Nucleus accumbens (tissue), 56 donors: ENCODE measurements at regions not wholly inside any gene's neighbourhood (a gene's known extent, or its start where the extent isn't known, plus 50 kb on each side); places are given as distances from the start of the nearest gene placed in this dataset.
"Not testable (repeated sequence)": the region's sequence is repeated elsewhere in the genome, so short reads cannot be mapped to it uniquely, and the experiment has no call there.

ENCODE experiments used
- DNase-seq, 56 donors: peaks; one replicate each; lab custom pipeline; 2025; lab: John Stamatoyannopoulos, UW

- DNase-seq = not testable (repeated sequence)
Observed at GRCh38 chr7:63748571-63749302, 249.9 kb upstream of the ZNF722 start.

- not testable (repeated sequence) for DNase-seq
Observed at GRCh38 chr7:63752446-63752845, 246.2 kb upstream of the ZNF722 start.

- DNase-seq = not testable (repeated sequence)
Observed at GRCh38 chr7:63753160-63753559, 245.5 kb upstream of the ZNF722 start.

GRCh38 chr7:63760202-63760601 lies 238.4 kb upstream of the ZNF722 start:
- not testable (repeated sequence) for DNase-seq

DNA sequence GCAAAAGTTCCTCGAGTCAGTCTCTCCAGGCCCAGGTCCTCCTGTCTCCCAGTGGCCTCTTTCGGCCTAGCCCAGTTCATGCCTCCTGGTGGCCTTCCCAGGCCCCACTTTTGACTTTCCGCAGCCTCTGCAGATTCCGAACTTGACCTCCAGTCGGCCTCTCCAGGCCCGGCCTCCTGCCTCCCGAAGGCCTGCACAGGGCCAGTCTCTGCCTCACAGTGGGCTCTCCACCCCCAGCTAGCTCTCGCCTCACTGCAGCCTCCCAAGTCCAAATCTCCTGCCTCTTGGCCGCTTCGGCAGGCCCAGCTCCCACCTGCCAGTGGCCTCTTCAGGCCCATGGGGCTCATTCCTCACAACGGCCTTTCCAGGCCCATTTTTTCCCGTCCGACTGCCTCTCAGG lies 233.1 kb upstream of the ZNF722 start:
- not testable (repeated sequence) for DNase-seq

DNA sequence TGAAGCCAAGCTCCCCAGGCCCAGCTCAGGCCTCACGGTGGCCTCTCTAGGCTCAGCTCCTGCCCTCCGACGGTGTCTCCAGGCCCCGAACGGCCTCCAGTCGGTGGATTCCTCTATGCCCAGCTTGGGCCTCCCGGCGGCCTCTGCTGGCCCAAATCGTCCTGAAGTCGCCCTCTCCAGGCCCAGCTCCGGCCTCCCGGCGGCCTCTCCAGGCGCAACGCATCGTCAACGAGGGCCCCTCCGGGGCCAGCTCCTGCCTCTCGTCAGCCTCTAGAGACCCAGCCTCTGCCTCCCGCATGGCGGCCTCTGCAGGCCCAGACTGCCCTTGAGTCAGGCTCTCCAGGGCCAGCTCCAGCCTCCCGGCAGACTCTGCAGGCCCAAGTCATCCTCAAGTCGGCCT lies 232.5 kb upstream of the ZNF722 start:
- DNase-seq = not testable (repeated sequence)

GRCh38 chr7:63770162-63770561 lies 228.5 kb upstream of the ZNF722 start:
- not testable (repeated sequence) for DNase-seq

DNA sequence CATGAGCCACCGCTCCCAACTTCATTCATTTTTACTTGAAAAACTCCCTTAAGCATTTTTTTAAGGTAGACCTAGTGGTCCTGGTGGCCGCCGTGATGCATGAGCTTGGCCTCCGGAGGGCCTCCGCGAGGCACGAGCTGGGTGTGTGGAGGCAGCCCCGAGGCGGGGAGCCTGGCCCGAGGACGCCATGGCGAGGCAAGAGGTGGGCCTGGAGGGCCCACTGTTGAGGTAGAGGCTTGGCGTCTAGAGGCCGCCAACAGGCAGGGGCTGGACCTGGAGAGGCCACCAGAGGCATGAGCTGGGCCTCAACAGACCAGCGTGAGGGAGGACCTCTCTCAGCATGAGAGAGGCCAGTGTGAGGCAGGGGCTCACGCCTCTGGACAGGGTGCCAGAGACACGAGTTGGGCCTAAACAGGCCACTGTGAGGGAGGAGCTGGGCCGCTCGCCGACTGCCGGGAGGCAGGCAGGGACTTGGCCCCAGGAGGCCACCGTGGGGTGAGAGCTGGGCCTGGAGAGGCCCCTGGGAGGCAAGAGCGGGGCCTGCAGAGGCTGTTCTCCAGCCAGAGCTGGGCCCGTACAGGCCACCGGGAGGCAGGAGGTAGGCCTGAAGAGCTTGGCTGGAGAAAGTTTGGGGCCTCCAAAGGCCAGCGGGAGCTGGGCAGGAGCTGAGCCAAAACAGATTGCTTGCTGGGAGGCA lies 227.1 kb upstream of the ZNF722 start:
- not testable (repeated sequence) for DNase-seq

DNA sequence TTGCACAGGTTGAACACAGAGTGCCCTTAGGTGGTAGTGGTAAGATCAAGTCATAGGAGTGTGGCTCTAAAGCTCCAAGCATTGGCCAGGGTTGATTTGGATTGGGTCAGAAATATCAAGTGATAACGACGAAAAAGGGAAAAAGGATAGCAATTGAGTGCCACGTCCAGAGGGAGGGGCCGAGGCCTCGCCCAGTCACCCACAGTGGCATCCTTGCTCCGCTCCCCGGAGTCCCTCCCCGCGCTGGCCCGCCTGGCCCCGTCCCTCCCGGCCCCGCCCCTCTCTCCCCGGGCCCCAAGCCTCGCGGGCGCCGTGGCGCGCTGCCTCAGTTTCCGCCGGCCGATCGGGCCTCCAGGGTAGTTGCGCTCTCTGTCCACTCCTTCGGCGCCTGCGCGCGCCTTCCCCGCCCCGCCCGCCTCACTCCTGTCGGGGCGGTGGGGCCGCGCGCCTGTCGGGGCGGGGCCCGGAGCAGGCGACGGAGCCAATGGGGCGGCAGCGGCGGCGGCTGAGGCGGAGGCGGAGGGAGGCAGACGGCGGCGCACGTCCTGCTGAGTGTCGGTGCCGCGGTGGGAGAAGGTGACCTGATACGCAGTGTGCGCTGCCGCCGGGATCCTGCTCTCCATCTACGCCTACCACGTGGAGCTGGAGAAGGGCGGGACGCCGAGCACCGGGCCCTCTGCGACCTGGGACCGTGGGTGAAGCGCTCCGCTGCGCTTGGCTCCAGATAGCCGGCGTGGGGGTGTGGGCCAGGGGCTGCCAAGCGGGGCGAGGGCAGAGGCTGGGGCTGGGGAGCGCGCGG lies 209.1 kb upstream of the ZNF722 start:
- peak in 14 of 56 donors; percentile 2 to 60 (median 12) for DNase-seq

- not testable (repeated sequence) for DNase-seq
Observed at GRCh38 chr7:63790177-63790763, 208.4 kb upstream of the ZNF722 start.
